ENCODE measurements at regions not wholly inside any gene's neighbourhood (a gene's known extent, or its start where the extent isn't known, plus 50 kb on each side); places are given as distances from the start of the nearest gene placed in this dataset.
"Not testable (repeated sequence)": the region's sequence is repeated elsewhere in the genome, so short reads cannot be mapped to it uniquely, and the experiment has no call there.

- Histone ChIP-seq H3K27me3 (replicated peaks; ENCODE audit: insufficient read depth, low read depth, low read length, poor library complexity) (no peaks in the 10 kb centered on the region), H3K27ac (ENCODE audit: low read depth, low read length, poor library complexity, severe bottlenecking) (no peak overlapping the region), H3K4me3 (ENCODE audit: low read depth, low read length, poor library complexity, severe bottlenecking) (no peak overlapping the region), H3K4me1 (ENCODE audit: insufficient read depth, low read length, poor library complexity, severe bottlenecking) (no peaks in the 10 kb centered on the region), H3K9me3 (ENCODE audit: low read depth, low read length, poor library complexity, severe bottlenecking) (no peaks in the 10 kb centered on the region), H3K36me3 (ENCODE audit: insufficient read depth, low read length, poor library complexity, severe bottlenecking) (no peaks in the 10 kb centered on the region)
- intact Hi-C loops (cut with micrococcal nuclease; ENCODE audit: unreplicated experiment) = no loop called here
- ChIA-PET CTCF (no interaction called here), POLR2A (ENCODE audit: low non-redundant PET) (no interaction called here)
- TF ChIP-seq CTCF (conservative IDR thresholded peaks at IDR 0.05; ENCODE audit: low read depth, low read length) (no peak), EZH2 (IDR thresholded peaks at IDR 0.05; ENCODE audit: borderline replicate concordance, low read depth, low read length, poor library complexity, severe bottlenecking) (no peak)
- DNase-seq (ENCODE audit: low spot score) = no peak
- no TSS peak for BruUV-seq (replicated peaks)
Observed at GRCh38 chrX:101823236-101823635, 108.6 kb downstream of the ZMAT1 start.

GRCh38 chrX:101817739-101818138 is 114.1 kb downstream of the ZMAT1 start:
- H3K36me3 ChIP-seq (ENCODE audit: insufficient read depth, low read length, poor library complexity, severe bottlenecking); CTCF ChIA-PET; H3K4me3 ChIP-seq (ENCODE audit: low read depth, low read length, poor library complexity, severe bottlenecking); H3K4me1 ChIP-seq (ENCODE audit: insufficient read depth, low read length, poor library complexity, severe bottlenecking); H3K9me3 ChIP-seq (ENCODE audit: low read depth, low read length, poor library complexity, severe bottlenecking); intact Hi-C loops (cut with micrococcal nuclease; ENCODE audit: unreplicated experiment); POLR2A ChIA-PET (ENCODE audit: low non-redundant PET); H3K27me3 ChIP-seq (replicated peaks; ENCODE audit: insufficient read depth, low read depth, low read length, poor library complexity); DNase-seq (ENCODE audit: low spot score); H3K27ac ChIP-seq (ENCODE audit: low read depth, low read length, poor library complexity, severe bottlenecking); BruUV-seq (replicated peaks): not testable (repeated sequence)

- Histone ChIP-seq H3K4me3 (ENCODE audit: low read depth, low read length, poor library complexity, severe bottlenecking) (no peak overlapping the region), H3K36me3 (ENCODE audit: insufficient read depth, low read length, poor library complexity, severe bottlenecking) (no peaks in the 10 kb centered on the region), H3K27ac (ENCODE audit: low read depth, low read length, poor library complexity, severe bottlenecking) (no peak overlapping the region), H3K27me3 (replicated peaks; ENCODE audit: insufficient read depth, low read depth, low read length, poor library complexity) (no peaks in the 10 kb centered on the region), H3K9me3 (ENCODE audit: low read depth, low read length, poor library complexity, severe bottlenecking) (no peaks in the 10 kb centered on the region), H3K4me1 (ENCODE audit: insufficient read depth, low read length, poor library complexity, severe bottlenecking) (no peaks in the 10 kb centered on the region)
- ChIA-PET POLR2A (ENCODE audit: low non-redundant PET) (no interaction called here), CTCF (no interaction called here)
- no TSS peak for BruUV-seq (replicated peaks)
- intact Hi-C loops (cut with micrococcal nuclease; ENCODE audit: unreplicated experiment) = no loop called here
- DNase-seq (ENCODE audit: low spot score) = no peak
- TF ChIP-seq EZH2 (IDR thresholded peaks at IDR 0.05; ENCODE audit: borderline replicate concordance, low read depth, low read length, poor library complexity, severe bottlenecking) (no peak), CTCF (conservative IDR thresholded peaks at IDR 0.05; ENCODE audit: low read depth, low read length) (no peak)
Observed at GRCh38 chrX:101813200-101813599, 118.6 kb downstream of the ZMAT1 start.

GRCh38 chrX:101803451-101803850 is 128.4 kb downstream of the ZMAT1 start:
- no peak overlapping the region for H3K27ac ChIP-seq (ENCODE audit: low read depth, low read length, poor library complexity, severe bottlenecking)
- CTCF ChIA-PET = interaction anchor here (0.9 kb wide), 1 partner anchor 1391 kb away, joined by 3 read pairs; no protein-coding TSS in a partner anchor
- TF ChIP-seq CTCF (conservative IDR thresholded peaks at IDR 0.05; ENCODE audit: low read depth, low read length) = peak; percentile 54
- TF ChIP-seq EZH2 (IDR thresholded peaks at IDR 0.05; ENCODE audit: borderline replicate concordance, low read depth, low read length, poor library complexity, severe bottlenecking) = no peak
- H3K36me3 ChIP-seq (ENCODE audit: insufficient read depth, low read length, poor library complexity, severe bottlenecking) = no peaks in the 10 kb centered on the region
- intact Hi-C loops (cut with micrococcal nuclease; ENCODE audit: unreplicated experiment) = no loop called here
- H3K4me1 ChIP-seq (ENCODE audit: insufficient read depth, low read length, poor library complexity, severe bottlenecking) = no peaks in the 10 kb centered on the region
- H3K9me3 ChIP-seq (ENCODE audit: low read depth, low read length, poor library complexity, severe bottlenecking) = no peaks in the 10 kb centered on the region
- POLR2A ChIA-PET (ENCODE audit: low non-redundant PET) = no interaction called here
- H3K4me3 ChIP-seq (ENCODE audit: low read depth, low read length, poor library complexity, severe bottlenecking) = no peak overlapping the region
- no peaks in the 10 kb centered on the region for H3K27me3 ChIP-seq (replicated peaks; ENCODE audit: insufficient read depth, low read depth, low read length, poor library complexity)
- BruUV-seq (replicated peaks) = no TSS peak
- peak; percentile 7 for DNase-seq (ENCODE audit: low spot score)
